Right ventricle myocardium inferior (tissue), 1 donor: ENCODE measurements at regions not wholly inside any gene's neighbourhood (a gene's known extent, or its start where the extent isn't known, plus 50 kb on each side); places are given as distances from the start of the nearest gene placed in this dataset.
A peak's percentile ranks its signal among the peaks of the same experiment; 100 is the strongest.

Source experiments
- ATAC-seq: fragments of 200-7000 bp; cut with Tn5 transposase; one replicate; pipeline ENCODE4 v1.9.1; 2020; ENCODE audit warnings: mild to moderate bottlenecking, moderate library complexity
- DNase-seq: peaks from one replicate; pipeline ENCODE4 v3.0.0; 2021; ENCODE audit errors: missing footprints
- intact Hi-C: fragments of 100-400 bp; cut with DNase I; formaldehyde crosslinking; loops from one replicate; pipeline ENCODE4 v1.11.0; 2022
- donor health status: DM: no; HTN: yes; CAD: no; lungs with severe emphysema.

DNA sequence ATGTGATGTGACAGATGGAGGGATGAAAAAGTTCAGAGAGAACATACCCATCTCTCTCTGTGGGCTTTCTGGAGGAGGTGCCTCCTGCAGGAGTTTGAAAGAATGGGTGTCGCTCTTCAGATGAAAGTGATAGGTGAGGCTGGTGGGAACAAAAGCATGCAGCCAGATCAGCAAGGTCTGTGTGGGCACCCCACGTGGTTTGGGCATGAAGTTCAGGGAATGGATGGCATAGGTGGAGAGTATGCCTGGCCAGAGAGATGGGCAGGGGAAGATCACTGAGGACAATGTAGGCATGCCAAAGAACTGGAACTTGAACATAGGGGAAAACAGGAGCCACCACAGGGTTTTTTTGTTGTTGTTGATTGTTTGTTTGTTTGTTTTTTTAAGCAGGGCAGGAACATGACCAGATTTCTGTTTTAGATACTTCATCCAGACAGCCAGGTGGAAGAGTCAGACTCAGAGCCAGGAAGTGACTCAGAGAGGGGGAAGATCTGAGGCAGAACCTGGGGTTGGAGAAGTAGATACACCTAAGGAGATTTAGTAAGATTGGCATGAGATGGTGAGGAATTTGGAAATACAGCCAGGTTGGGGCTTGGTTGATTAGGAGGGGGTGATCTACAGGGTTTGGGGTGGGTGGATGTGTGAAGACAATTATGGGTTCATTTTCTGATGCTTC is 64.8 kb upstream of the CLSTN2 start:
- DNase-seq: no peak
- intact Hi-C loops: no loop called here
- no peak for ATAC-seq

DNA sequence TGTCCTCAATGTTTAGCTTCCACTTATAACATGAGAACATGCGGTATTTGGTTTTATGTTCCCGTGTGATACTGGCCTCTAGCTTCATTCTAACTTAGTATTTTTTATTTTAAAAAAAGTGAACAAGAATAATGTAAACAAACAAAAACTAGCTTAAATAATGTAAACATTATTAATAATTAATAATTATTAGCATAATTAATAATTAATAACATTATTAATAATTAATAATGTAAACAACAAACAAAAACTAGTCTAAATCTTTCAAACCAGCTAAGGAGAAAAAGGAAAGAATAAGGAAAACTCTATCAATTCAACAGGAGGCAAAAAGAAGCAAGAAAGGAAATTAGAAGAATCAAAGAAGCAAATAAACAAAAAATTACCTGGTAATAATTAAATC is 66.2 kb upstream of the CLSTN2 start:
- intact Hi-C loops: no loop called here
- no peak for DNase-seq

GRCh38 chr3:139848660-139849059 is 86.3 kb upstream of the CLSTN2 start:
- ATAC-seq (no peak), DNase-seq (no peak)
- intact Hi-C loops: no loop called here

More for the DNA sequence above, 66.2 kb upstream of the CLSTN2 start:
- no peak for ATAC-seq

DNA sequence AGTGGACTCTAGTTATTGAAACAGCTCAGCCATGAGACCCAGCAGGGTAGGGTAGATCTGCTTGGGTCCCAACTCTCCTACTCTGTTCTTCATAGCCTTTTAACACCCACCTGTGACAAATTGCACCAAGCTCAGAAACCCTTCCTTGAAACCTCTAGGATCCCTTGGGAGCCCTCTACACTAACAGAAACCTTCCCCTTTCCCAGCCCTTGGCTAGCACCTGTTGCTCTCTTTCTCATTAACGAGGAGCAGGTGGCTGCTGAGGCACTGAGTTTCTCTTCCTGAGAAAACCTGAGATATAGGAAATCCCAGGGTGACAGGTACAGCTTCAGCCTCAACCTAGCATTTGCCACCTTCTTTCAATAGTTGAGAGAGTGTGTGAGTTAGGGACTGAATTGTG is 88.3 kb upstream of the CLSTN2 start:
- no peak for ATAC-seq
- intact Hi-C loops: no loop called here
- no peak for DNase-seq

DNA sequence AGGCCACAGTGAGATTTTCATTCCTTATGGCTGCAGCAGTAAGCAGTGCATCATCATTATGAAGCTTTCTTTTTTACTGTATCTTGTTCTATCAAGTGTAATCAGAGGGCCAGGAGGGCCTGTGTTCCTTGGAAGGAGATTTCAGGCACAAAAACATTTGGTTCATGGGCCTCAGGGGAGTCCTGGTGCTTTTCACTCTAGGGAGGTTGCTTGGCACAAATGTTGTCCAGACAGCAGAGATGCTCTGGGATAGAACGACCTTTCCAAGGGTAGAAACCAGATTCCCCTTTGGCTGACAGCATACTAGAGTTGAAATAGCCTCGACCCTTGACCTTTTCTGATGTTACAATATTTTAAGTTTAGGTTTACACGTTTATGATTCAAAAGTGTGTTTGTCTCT is 95.3 kb upstream of the CLSTN2 start:
- ATAC-seq: peak; percentile 51
- DNase-seq: no peak
- intact Hi-C loops: loop anchor here (5.0 kb wide), 1 partner anchor 53 kb away; no protein-coding TSS in a partner anchor

- DNase-seq: no peak
- no peak for ATAC-seq
- intact Hi-C loops: loop anchor here (5.0 kb wide), 1 partner anchor 53 kb away; no protein-coding TSS in a partner anchor
These were observed 96.0 kb upstream of the CLSTN2 start for GRCh38 chr3:139839014-139839413.

- peak; percentile 20 for ATAC-seq
- no peak for DNase-seq
- intact Hi-C loops: loop anchor here (5.0 kb wide), 1 partner anchor 54 kb away; no protein-coding TSS in a partner anchor
These were observed 96.6 kb upstream of the CLSTN2 start for GRCh38 chr3:139838269-139838957.

GRCh38 chr3:139836698-139837464 is 98.1 kb upstream of the CLSTN2 start:
- intact Hi-C loops: loop anchor here (5.0 kb wide), 1 partner anchor 55 kb away; no protein-coding TSS in a partner anchor
- ATAC-seq: peak; percentile 51
- DNase-seq: no peak

- ATAC-seq: peak; percentile 32
- intact Hi-C loops: loop anchor here (5.0 kb wide), 1 partner anchor 56 kb away; no protein-coding TSS in a partner anchor
- DNase-seq: no peak
These were observed 98.9 kb upstream of the CLSTN2 start for GRCh38 chr3:139835830-139836683.

GRCh38 chr3:139832998-139833397 is 102.0 kb upstream of the CLSTN2 start:
- intact Hi-C loops: no loop called here
- ATAC-seq (no peak), DNase-seq (no peak)

DNA sequence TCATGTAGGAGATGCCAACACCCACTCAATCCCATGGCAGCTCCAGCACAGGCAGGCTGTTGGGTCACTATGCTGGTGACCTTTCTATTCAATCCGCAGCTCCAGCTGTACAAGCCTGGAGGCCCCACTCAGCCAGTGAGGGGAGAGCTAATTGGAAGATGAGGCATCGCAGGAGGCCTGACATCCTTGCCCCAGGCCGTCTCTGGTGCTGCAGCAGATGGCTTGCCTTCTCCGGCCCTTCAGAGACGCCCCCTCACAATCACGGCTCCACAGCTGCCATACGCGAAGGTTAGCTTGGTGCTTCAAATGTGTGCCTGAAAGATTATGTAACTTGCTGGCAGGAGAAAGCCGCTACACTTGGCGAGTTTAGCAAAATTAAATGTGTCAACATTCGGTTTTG is 104.2 kb upstream of the CLSTN2 start:
- intact Hi-C loops: no loop called here
- ATAC-seq (peak; percentile 91), DNase-seq (peak; percentile 81)

DNA sequence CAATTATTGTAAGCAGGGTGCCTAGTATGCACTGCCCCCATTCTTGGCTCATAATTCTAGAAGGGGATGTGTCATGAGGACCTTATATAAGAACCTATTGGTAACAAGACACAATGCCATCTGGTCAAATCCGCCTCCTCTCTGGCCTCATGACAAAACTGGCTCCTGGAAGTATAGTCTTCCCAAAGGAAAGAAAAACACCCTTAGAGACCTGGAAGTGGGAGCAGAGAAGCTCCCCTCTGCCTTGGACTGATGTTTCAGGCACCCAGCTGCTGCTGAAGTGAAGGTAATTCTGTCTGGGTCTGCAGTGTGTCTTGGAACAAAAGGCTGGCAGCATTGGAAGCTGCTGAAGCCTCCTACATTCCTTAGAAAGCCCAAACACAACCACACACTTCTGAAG is 107.2 kb upstream of the CLSTN2 start:
- ATAC-seq: no peak
- intact Hi-C loops: no loop called here
- DNase-seq: no peak

DNA sequence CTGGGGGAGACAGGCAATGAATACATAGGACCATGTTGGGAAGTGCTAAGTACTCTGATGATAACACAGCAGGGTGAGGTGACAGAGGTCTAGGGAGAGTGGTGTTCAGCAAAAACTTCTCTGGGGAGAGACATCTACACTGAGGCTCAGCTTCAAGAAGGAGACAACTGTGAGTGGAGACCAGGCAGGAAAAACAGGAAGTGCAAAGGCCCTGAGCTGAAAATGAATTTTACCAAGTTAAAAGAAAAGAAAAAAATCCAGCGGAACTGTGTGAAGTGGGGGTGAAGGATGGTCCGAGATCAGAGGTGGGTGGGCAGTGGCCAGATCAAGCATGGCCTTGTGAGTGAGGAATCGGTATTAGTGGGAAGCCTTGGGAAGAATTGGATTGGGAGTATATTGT is 110.1 kb upstream of the CLSTN2 start:
- intact Hi-C loops: no loop called here
- DNase-seq (no peak), ATAC-seq (no peak)

DNA sequence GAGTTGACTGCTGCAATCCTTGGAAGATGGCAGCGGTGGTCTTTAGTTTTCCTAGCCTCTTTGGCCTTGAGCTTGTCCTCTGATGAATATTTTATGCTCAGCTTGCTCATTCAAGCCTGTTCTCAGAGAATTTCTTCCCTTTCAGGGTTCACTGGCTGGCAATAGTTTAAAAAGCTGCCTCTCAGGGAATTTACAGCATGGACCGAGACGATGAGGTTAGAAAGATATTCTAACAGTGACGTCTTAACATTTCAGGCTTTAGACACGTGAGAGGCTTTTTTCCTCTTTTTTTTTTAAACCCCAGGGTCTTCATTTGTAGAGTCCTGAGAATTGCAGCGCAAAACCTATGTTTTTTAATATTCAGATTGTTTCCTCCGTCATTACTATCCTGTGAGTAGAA is 120.3 kb upstream of the CLSTN2 start:
- intact Hi-C loops: no loop called here
- ATAC-seq: no peak
- DNase-seq: no peak

- intact Hi-C loops: no loop called here
- DNase-seq: no peak
These were observed 123.7 kb upstream of the CLSTN2 start for GRCh38 chr3:139811331-139811730.

DNA sequence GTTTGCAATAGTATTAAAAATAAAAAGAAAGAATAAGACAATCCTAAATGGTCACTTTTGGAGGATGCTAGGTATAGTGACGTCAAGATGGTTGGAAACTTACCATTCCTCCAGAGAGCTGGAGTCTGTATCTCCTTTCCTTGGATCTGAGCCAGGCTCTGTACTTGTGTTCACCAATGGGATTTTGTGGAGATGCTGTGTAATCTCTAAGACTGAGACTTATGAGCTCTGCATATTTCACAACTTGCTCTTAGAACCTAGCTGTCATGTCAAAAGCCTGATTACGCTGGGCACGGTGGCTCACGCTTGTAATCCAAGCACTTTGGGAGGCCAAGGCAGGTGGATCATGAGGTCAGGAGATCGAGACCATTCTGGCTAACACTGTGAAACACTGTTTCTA is 126.8 kb upstream of the CLSTN2 start:
- DNase-seq (no peak), ATAC-seq (no peak)
- intact Hi-C loops: no loop called here

More at GRCh38 chr3:139811331-139811730, 123.7 kb upstream of the CLSTN2 start:
- no peak for ATAC-seq

- DNase-seq (no peak), ATAC-seq (no peak)
- intact Hi-C loops: no loop called here
These were observed 125.5 kb upstream of the NMNAT3 start for GRCh38 chr3:139803294-139803693.

DNA sequence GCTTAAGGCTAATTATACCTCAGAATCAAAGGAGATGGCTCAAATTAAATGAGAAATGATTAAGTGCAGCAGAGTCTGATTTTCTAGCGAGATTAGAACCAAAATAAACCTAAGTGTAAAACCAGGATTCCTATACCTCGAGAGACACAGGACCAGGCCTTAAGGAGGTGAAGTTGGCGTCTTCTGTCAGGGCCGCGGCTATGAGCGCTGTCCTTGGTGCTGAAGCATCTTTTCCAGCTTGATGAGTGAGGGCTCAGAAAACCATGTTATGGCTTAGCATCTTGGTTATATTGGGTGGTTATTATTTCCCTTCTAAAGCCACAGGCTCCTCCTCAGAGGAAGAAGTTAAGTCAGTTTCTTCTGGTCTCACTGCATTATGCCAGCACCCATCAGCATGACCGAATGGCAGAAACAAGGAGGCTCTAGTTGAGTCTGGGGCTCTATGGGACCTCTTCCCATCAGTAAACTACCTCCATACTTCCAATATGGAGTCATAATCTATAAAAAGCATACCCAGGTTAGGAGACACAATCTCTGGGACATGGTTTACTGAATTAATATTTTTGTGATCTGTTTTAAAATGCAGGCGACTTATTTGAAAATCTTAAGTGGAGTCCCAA is 120.1 kb upstream of the NMNAT3 start:
- intact Hi-C loops: no loop called here
- no peak for ATAC-seq

More for the DNA sequence above, 120.1 kb upstream of the NMNAT3 start:
- no peak for DNase-seq
